ENCODE measurements at regions not wholly inside any gene's neighbourhood (a gene's known extent, or its start where the extent isn't known, plus 50 kb on each side); places are given as distances from the start of the nearest gene placed in this dataset.

GRCh38 chr5:96050273-96050880 lies 88.7 kb upstream of the ELL2 start:
- no peak for TF ChIP-seq POLR2AphosphoS5 (IDR thresholded peaks at IDR 0.05; ENCODE audit: low read depth, low read length)
- TF ChIP-seq CTCF (IDR thresholded peaks at IDR 0.05) = no peak
- no peak for TF ChIP-seq EZH2phosphoT487 (IDR thresholded peaks at IDR 0.05; ENCODE audit: borderline replicate concordance, low read depth)
- TF ChIP-seq TAF1 (IDR thresholded peaks at IDR 0.05; ENCODE audit: borderline replicate concordance, low read depth, low read length) = no peak
- no peak for TF ChIP-seq SIN3A (IDR thresholded peaks at IDR 0.05; ENCODE audit: borderline replicate concordance, low read depth, low read length)
- TF ChIP-seq JUND (IDR thresholded peaks at IDR 0.05) = no peak
- TF ChIP-seq NFIC (IDR thresholded peaks at IDR 0.05; ENCODE audit: borderline replicate concordance) = no peak
- no peak for TF ChIP-seq YY1 (IDR thresholded peaks at IDR 0.05; ENCODE audit: low read depth)
- TF ChIP-seq RFX5 (IDR thresholded peaks at IDR 0.05; ENCODE audit: low read length) = no peak

Data from SK-N-SH (cell line).